Caco-2 (cell line): ENCODE measurements at regions not wholly inside any gene's neighbourhood (a gene's known extent, or its start where the extent isn't known, plus 50 kb on each side); places are given as distances from the start of the nearest gene placed in this dataset.

Source experiments
- BruUV-seq: library from RNA; stranded (reverse); fragments of 400-500 nt; replicated peaks from 2 replicates; lab custom pipeline; 2021; lab: Mats Ljungman, UMichigan
- CTCF ChIA-PET: fragments of 300-600 bp; sonication (Branson Sonifier 250); formaldehyde crosslinking; loops from one replicate; lab custom pipeline; 2022; ENCODE audit warnings: antibody characterized with exemption; lab: Charles Lee
- POLR2A ChIA-PET: fragments of 300-600 bp; sonication (Branson Sonifier 250); formaldehyde crosslinking; loops from one replicate; lab custom pipeline; 2022; ENCODE audit warnings: antibody characterized with exemption; lab: Charles Lee
- DNase-seq, 2 experiments: peaks; one replicate each; pipeline versions ENCODE4 v3.0.0 to v3.0.0-alpha.2; 2020 to 2022
- H3K27me3 ChIP-seq: replicated peaks from 2 replicates; pipeline ENCODE4 v1.6.0; 2011; ENCODE audit warnings: low read length; ENCODE audit not compliant: control insufficient read depth, insufficient read depth
- H3K36me3 ChIP-seq: 2 replicates; pipeline ENCODE4 v1.5.1; 2011; ENCODE audit warnings: low read length; ENCODE audit not compliant: control insufficient read depth, insufficient read depth
- H3K4me1 ChIP-seq: fragments of 250-450 bp; sonication (Bioruptor Pico); 2 replicates; pipeline ENCODE4 v1.5.1; 2020; ENCODE audit warnings: mild to moderate bottlenecking
- H3K4me3 ChIP-seq: 2 replicates; pipeline ENCODE4 v1.5.1; 2011; ENCODE audit warnings: low read depth, mild to moderate bottlenecking, control low read depth, low read length
- H3K9me3 ChIP-seq: fragments of 250-450 bp; sonication (Bioruptor Pico); 2 replicates; pipeline ENCODE4 v1.5.1; 2020; ENCODE audit warnings: mild to moderate bottlenecking, moderate library complexity
- H3K27ac Mint-ChIP-seq: one replicate; pipeline ENCODE4 v1.8.0; 2022; ENCODE audit warnings: mixed read lengths; ENCODE audit not compliant: unreplicated experiment
- H3K27me3 Mint-ChIP-seq: one replicate; pipeline ENCODE4 v1.8.0; 2022; ENCODE audit warnings: mixed read lengths; ENCODE audit not compliant: insufficient read depth, unreplicated experiment
- H3K36me3 Mint-ChIP-seq: one replicate; pipeline ENCODE4 v1.8.0; 2022; ENCODE audit warnings: mild to moderate bottlenecking, mixed read lengths; ENCODE audit not compliant: insufficient read depth, unreplicated experiment
- H3K4me1 Mint-ChIP-seq: one replicate; pipeline ENCODE4 v1.8.0; 2022; ENCODE audit warnings: low read depth, mixed read lengths; ENCODE audit not compliant: unreplicated experiment
- H3K4me3 Mint-ChIP-seq: one replicate; pipeline ENCODE4 v1.8.0; 2022; ENCODE audit warnings: mild to moderate bottlenecking, moderate library complexity, mixed read lengths; ENCODE audit not compliant: unreplicated experiment
- H3K9me3 Mint-ChIP-seq: one replicate; pipeline ENCODE4 v1.8.0; 2022; ENCODE audit warnings: mixed read lengths; ENCODE audit not compliant: unreplicated experiment
- intact Hi-C: fragments of 100-400 bp; cut with micrococcal nuclease; formaldehyde crosslinking; loops from one replicate; pipeline ENCODE4 v1.10.0; 2022; ENCODE audit not compliant: unreplicated experiment
- TF ChIP-seq, protein P1 (sequence below), 2 experiments: fragments of 200-600 bp in 1 of 2; IDR thresholded peaks; 1 replicate in 1 of 2; 2 replicates in 1 of 2; pipeline versions ENCODE4 v1.5.1 to v1.8.0; 2011 to 2022; ENCODE audit warnings: antibody characterized with exemption in 1 of 2, control low read depth in 1 of 2, inconsistent platforms in 1 of 2, low read depth in 1 of 2, low read length in 1 of 2, mild to moderate bottlenecking in 1 of 2, moderate library complexity in 1 of 2; ENCODE audit not compliant: insufficient read depth in 1 of 2, severe bottlenecking in 1 of 2, unreplicated experiment in 1 of 2

DNA sequence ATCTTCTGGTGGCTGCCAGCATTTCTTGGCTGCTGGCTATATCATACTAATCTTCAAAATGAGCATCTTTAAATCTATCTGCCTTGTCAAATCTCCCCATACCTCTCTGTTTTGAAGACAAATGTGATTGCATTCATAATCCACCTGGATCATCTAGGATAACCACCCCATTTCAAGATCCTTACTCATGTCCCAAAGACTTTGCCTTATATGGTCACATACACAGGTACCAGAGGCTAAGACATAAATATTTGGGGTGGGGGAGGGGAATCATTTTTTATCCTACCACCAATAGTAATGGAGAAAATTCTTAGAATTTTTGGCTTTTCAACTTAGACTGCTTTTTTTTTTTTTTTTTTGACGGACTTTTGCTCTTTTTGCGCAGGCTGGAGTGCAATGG lies 970.8 kb downstream of the PLOD2 start:
- no peak overlapping the region for H3K4me3 Mint-ChIP-seq
- Histone ChIP-seq H3K4me3 (no peak overlapping the region), H3K27me3 (no peaks in the 10 kb centered on the region), H3K36me3 (no peaks in the 10 kb centered on the region), H3K9me3 (no peaks in the 10 kb centered on the region), H3K4me1 (peaks cover 8% of the 10 kb centered on the region; the same call in 1 of the 2 replicates)
- ChIA-PET CTCF (interaction anchor here (0.8 kb wide), 1 partner anchor 29 kb away, joined by 5 read pairs; no protein-coding TSS in a partner anchor), POLR2A (no interaction called here)
- no TSS peak for BruUV-seq
- DNase-seq = no peak
- no peaks in the 10 kb centered on the region for H3K27me3 Mint-ChIP-seq
- H3K36me3 Mint-ChIP-seq = no peaks in the 10 kb centered on the region
- no peaks in the 10 kb centered on the region for H3K4me1 Mint-ChIP-seq
- H3K27ac Mint-ChIP-seq = no peak overlapping the region
- TF ChIP-seq, protein P1, sequence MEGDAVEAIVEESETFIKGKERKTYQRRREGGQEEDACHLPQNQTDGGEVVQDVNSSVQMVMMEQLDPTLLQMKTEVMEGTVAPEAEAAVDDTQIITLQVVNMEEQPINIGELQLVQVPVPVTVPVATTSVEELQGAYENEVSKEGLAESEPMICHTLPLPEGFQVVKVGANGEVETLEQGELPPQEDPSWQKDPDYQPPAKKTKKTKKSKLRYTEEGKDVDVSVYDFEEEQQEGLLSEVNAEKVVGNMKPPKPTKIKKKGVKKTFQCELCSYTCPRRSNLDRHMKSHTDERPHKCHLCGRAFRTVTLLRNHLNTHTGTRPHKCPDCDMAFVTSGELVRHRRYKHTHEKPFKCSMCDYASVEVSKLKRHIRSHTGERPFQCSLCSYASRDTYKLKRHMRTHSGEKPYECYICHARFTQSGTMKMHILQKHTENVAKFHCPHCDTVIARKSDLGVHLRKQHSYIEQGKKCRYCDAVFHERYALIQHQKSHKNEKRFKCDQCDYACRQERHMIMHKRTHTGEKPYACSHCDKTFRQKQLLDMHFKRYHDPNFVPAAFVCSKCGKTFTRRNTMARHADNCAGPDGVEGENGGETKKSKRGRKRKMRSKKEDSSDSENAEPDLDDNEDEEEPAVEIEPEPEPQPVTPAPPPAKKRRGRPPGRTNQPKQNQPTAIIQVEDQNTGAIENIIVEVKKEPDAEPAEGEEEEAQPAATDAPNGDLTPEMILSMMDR (IDR thresholded peaks at IDR 0.05; ENCODE audit: insufficient read depth in 1 of 2, low read depth in 1 of 2, low read length in 1 of 2, severe bottlenecking in 1 of 2, unreplicated experiment in 1 of 2) = no peak
- intact Hi-C loops = no loop called here
- H3K9me3 Mint-ChIP-seq = no peaks in the 10 kb centered on the region

DNA sequence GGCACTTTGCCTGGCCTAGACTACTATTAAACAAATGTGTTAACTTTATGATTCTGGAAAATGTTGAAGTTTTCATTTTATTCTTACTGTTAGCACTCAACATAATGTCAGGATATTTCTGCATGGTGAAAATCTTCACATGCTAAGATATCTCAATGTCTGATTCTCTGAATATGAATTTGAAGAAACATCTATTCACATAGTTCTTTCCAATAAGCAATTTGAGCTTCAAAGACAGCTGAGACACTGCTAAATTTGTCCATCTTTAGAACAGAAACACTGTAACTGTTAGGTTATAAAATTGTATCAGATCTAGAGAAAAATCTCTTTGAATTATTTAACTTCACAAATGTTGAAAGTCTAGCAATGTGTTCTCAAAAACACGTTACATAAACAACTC lies 970.2 kb downstream of the PLOD2 start:
- no TSS peak for BruUV-seq
- no peaks in the 10 kb centered on the region for H3K9me3 ChIP-seq
- no peaks in the 10 kb centered on the region for H3K27me3 ChIP-seq
- DNase-seq = no peak
- no peaks in the 10 kb centered on the region for H3K36me3 ChIP-seq
- Mint-ChIP-seq H3K36me3 (no peaks in the 10 kb centered on the region), H3K9me3 (no peaks in the 10 kb centered on the region), H3K27ac (no peak overlapping the region), H3K27me3 (no peaks in the 10 kb centered on the region), H3K4me1 (no peaks in the 10 kb centered on the region), H3K4me3 (no peak overlapping the region)
- intact Hi-C loops = no loop called here
- peaks cover 8% of the 10 kb centered on the region; the same call in 1 of the 2 replicates for H3K4me1 ChIP-seq
- CTCF ChIA-PET = interaction anchor here (0.8 kb wide), 1 partner anchor 29 kb away, joined by 5 read pairs; no protein-coding TSS in a partner anchor
- TF ChIP-seq, protein P1 (IDR thresholded peaks at IDR 0.05; ENCODE audit: insufficient read depth in 1 of 2, low read depth in 1 of 2, low read length in 1 of 2, severe bottlenecking in 1 of 2, unreplicated experiment in 1 of 2) = no peak
- POLR2A ChIA-PET = no interaction called here
- H3K4me3 ChIP-seq = no peak overlapping the region

DNA sequence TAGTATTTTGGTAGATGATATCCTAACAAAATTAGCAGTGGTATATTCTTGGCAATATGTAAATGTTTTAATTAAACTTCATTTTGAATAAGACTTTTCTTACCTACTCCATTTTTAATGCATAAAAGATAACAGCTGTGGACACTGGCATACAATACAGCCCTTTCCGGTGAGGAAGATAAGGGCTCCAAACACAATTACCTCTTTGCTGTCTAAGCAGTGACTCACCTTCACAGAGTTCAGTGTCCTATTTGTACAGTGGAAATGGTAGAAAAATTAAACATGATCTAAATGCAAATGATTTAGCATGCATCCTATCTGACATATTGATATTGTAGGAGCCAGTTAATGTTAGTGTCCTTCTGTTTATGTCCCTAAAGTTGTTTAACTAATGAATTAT lies 969.4 kb downstream of the PLOD2 start:
- Mint-ChIP-seq H3K27ac (no peak overlapping the region), H3K27me3 (no peaks in the 10 kb centered on the region), H3K36me3 (no peaks in the 10 kb centered on the region), H3K9me3 (no peaks in the 10 kb centered on the region), H3K4me3 (no peak overlapping the region), H3K4me1 (no peaks in the 10 kb centered on the region)
- no TSS peak for BruUV-seq
- intact Hi-C loops = no loop called here
- H3K27me3 ChIP-seq = no peaks in the 10 kb centered on the region
- TF ChIP-seq, protein P1 (IDR thresholded peaks at IDR 0.05; ENCODE audit: insufficient read depth in 1 of 2, low read depth in 1 of 2, low read length in 1 of 2, severe bottlenecking in 1 of 2, unreplicated experiment in 1 of 2) = no peak
- no peak for DNase-seq
- H3K36me3 ChIP-seq = no peaks in the 10 kb centered on the region
- POLR2A ChIA-PET = no interaction called here
- CTCF ChIA-PET = no interaction called here
- no peaks in the 10 kb centered on the region for H3K9me3 ChIP-seq
- H3K4me3 ChIP-seq = no peak overlapping the region
- H3K4me1 ChIP-seq = peaks cover 8% of the 10 kb centered on the region; the same call in 1 of the 2 replicates
